ENCODE measurements at regions not wholly inside any gene's neighbourhood (a gene's known extent, or its start where the extent isn't known, plus 50 kb on each side); places are given as distances from the start of the nearest gene placed in this dataset.

DNA sequence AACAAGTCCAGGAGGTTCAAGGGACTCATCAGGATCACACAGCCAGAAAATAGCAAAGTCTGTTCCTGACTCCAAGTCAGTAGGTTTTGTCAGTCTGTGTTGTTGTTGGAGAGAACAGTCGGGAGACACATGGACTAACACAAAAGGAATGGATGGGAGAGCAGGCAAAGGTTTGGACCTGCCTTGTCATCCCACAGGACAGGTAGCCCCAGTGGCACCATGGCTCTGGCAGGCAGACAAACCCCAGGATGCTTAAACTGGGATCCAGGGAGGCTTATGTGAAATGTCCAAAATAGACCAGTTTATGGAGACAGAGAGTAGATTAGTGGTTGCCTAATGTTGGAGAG, 201.6 kb upstream of the NAV2 start:
- TF ChIP-seq, protein P1, sequence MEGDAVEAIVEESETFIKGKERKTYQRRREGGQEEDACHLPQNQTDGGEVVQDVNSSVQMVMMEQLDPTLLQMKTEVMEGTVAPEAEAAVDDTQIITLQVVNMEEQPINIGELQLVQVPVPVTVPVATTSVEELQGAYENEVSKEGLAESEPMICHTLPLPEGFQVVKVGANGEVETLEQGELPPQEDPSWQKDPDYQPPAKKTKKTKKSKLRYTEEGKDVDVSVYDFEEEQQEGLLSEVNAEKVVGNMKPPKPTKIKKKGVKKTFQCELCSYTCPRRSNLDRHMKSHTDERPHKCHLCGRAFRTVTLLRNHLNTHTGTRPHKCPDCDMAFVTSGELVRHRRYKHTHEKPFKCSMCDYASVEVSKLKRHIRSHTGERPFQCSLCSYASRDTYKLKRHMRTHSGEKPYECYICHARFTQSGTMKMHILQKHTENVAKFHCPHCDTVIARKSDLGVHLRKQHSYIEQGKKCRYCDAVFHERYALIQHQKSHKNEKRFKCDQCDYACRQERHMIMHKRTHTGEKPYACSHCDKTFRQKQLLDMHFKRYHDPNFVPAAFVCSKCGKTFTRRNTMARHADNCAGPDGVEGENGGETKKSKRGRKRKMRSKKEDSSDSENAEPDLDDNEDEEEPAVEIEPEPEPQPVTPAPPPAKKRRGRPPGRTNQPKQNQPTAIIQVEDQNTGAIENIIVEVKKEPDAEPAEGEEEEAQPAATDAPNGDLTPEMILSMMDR (IDR thresholded peaks at IDR 0.05; ENCODE audit: low read depth, low read length), result no peak
- TF ChIP-seq EZH2phosphoT487 (IDR thresholded peaks at IDR 0.05; ENCODE audit: low read depth), result no peak
